Muscle layer of colon (tissue), 2 donors: ENCODE measurements at regions not wholly inside any gene's neighbourhood (a gene's known extent, or its start where the extent isn't known, plus 50 kb on each side); places are given as distances from the start of the nearest gene placed in this dataset.

Experiments used
- H3K27ac ChIP-seq: one replicate; pipeline ENCODE4 v1.7.0; 2013; ENCODE audit warnings: low read depth, mild to moderate bottlenecking, low read length, moderate library complexity
- H3K27me3 ChIP-seq, 2 donors: one replicate each; pipeline ENCODE4 v1.7.0; 2013; ENCODE audit warnings: low read length in 2 of 2, mild to moderate bottlenecking in 2 of 2; ENCODE audit not compliant: insufficient read depth in 2 of 2, control insufficient read depth in 1 of 2
- H3K36me3 ChIP-seq: one replicate; pipeline ENCODE4 v1.7.0; 2013; ENCODE audit warnings: mild to moderate bottlenecking, low read length; ENCODE audit not compliant: insufficient read depth
- H3K4me1 ChIP-seq: one replicate; pipeline ENCODE4 v1.7.0; 2013; ENCODE audit warnings: mild to moderate bottlenecking, low read length; ENCODE audit not compliant: insufficient read depth
- H3K4me3 ChIP-seq, 2 donors: one replicate each; pipeline ENCODE4 v1.7.0; 2013; ENCODE audit warnings: low read length in 2 of 2, low read depth in 1 of 2, mild to moderate bottlenecking in 1 of 2, moderate library complexity in 1 of 2
- H3K9ac ChIP-seq: one replicate; pipeline ENCODE4 v1.7.0; 2013; ENCODE audit warnings: low read length
- H3K9me3 ChIP-seq: one replicate; pipeline ENCODE4 v1.7.0; 2013; ENCODE audit warnings: mild to moderate bottlenecking, low read length
- donor health status: abdominal sarcoma.
- donor health status: Adenocarcinoma of cecum.

DNA sequence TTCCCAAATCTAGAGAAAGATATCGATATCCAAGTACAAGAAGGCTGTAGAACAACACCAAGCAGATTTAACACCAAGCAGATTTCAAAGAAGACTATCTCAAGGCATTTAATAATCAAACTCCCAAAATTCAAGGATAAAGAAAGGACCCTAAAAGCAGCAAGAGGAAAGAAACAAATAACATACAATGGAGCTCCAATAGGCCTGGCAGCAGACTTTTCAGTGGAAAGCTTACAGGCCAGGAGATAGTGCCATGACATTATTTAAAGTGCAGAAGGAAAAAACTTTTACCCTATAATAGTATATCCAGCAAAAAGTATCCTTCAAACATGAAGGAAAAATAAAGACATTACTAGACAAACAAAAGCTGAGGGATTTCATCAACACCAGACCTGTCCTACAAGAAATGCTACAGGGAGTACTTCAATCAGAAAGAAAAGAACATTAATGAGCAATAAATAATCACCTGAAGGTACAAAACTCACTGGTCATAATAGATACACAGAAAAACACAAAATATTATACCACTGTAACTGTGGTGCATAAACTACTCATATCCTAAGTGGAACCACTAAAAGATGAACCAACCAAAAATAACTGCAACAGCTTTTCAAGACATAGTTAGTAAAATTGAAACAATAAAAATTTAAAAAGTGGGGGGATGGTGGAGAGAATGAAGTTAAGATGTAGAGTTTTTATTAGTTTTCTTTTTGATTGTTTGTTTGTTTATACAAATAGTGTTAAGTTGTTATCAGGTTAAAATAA lies 267.2 kb downstream of the AUH start:
- no peak overlapping the region for H3K4me3 ChIP-seq
- peaks cover 2% of the 10 kb centered on the region for H3K4me1 ChIP-seq
- no peaks in the 10 kb centered on the region for H3K27me3 ChIP-seq
- H3K9me3 ChIP-seq = no peaks in the 10 kb centered on the region
- H3K27ac ChIP-seq = no peak overlapping the region
- H3K9ac ChIP-seq = no peak overlapping the region
- no peaks in the 10 kb centered on the region for H3K36me3 ChIP-seq

DNA sequence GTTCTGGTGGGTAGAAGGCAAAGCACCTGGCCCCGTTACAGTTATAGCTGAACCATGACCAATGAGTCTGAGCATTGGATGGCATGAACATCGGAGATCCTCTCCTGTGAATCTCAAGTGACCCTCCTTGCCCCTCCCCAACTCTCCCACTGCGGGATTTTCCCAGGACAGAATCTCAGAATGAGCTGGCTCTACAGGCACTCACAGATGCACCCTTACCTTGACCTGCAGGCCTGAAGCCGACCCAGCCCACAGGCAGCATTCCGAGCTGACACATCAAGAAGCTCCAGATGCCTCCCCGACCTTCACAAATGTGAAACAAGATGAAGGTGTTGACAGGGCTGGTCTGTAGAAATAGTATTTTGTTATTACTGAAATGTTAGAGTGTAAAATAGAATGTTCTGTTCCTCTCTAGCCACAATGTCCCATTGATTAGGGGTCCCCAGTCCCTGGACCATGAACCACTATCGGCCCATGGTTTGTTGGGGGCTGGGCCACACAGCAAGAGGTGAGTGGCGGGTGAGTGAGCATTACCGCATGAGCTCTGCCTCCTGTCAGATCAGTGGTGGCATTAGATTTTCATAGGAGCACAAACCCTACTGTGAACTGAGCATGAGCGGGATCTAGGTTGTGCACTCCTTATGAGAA lies 263.4 kb downstream of the AUH start:
- Histone ChIP-seq H3K9ac (no peak overlapping the region), H3K27me3 (no peaks in the 10 kb centered on the region), H3K27ac (no peak overlapping the region), H3K4me1 (peaks cover 14% of the 10 kb centered on the region), H3K4me3 (no peak overlapping the region), H3K36me3 (no peaks in the 10 kb centered on the region), H3K9me3 (no peaks in the 10 kb centered on the region)

DNA sequence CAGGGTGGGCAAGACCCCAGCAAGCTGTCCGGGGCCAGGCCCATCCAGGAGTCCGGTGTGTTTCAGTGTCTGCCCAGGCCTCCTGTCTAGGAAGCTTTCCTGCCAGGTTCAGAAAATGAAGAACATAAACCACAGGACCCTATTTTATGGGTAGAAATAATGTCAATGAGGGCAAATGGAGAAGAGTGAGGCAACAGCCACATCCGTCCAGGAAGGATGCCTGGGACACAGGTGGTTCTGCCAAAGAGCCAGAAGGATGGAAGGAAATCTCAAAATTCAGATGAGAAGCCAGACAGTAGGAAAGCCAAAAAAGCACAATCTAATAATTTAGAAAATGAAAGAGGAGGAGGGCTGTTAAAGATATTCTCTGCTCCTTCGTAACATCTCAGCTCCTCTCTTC lies 262.3 kb downstream of the AUH start:
- H3K27me3 ChIP-seq = no peaks in the 10 kb centered on the region
- H3K27ac ChIP-seq = no peak overlapping the region
- no peaks in the 10 kb centered on the region for H3K9me3 ChIP-seq
- no peak overlapping the region for H3K9ac ChIP-seq
- H3K4me3 ChIP-seq = no peak overlapping the region
- H3K4me1 ChIP-seq = peaks cover 14% of the 10 kb centered on the region
- H3K36me3 ChIP-seq = no peaks in the 10 kb centered on the region

DNA sequence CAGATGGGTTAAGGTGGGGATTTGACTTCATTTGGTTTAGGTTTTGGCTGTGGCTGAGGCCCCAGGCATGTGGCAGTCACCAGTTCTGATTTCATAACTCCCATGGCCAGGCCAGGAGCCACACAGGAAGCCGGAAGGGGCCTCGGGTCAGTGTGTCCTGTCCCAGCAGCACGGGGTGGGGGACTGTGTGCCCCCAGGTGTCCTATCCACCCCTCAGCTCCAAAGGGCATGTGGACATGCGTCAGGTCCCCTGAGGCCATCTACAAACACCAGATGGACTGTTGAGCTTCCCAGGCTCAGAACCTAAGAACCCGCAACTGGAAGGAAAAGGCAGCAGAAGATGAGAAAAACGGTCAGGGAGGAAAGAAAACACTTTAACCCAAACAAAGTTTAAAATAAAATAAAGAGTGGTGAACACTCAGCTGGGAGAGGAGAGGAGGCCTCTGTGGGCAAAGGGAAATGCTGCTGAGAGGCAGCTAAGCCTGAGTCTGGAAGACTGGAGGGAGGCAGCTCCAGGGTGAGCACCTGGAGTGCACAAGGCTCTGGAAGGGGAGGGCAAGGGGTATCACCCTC lies 260.8 kb downstream of the AUH start:
- H3K4me1 ChIP-seq = peaks cover 14% of the 10 kb centered on the region
- H3K9ac ChIP-seq = no peak overlapping the region
- no peaks in the 10 kb centered on the region for H3K36me3 ChIP-seq
- no peak overlapping the region for H3K27ac ChIP-seq
- no peaks in the 10 kb centered on the region for H3K27me3 ChIP-seq
- no peaks in the 10 kb centered on the region for H3K9me3 ChIP-seq
- no peak overlapping the region for H3K4me3 ChIP-seq

DNA sequence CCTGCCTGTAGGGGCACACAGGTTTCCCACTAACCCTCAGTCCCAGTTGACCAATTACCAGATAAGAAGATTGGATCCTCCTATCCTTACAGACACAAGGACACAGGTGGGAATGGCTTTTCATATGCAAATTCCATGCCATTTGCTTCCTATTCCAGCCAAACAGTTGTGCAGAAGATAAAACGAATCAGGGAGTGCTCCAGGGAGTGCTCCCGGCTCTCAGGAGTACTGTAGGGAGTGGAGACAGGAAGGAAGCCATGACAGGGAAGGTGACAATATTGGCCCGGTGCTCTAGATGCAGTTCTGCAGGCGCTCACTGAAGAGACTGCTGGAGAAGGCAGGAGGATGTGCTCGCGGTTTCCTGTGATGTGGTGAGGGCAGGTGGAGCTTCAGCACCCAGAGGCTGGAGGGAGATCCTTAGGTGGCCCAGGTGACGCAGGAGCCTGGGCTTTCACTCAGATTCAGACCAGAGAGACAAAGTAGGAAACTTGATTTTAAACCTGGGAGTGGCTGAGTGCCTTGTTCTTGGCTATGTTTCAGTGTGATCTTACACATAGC lies 260.0 kb downstream of the AUH start:
- Histone ChIP-seq H3K9ac (no peak overlapping the region), H3K4me3 (no peak overlapping the region), H3K9me3 (no peaks in the 10 kb centered on the region), H3K4me1 (peaks cover 14% of the 10 kb centered on the region), H3K27me3 (no peaks in the 10 kb centered on the region), H3K36me3 (no peaks in the 10 kb centered on the region), H3K27ac (no peak overlapping the region)

DNA sequence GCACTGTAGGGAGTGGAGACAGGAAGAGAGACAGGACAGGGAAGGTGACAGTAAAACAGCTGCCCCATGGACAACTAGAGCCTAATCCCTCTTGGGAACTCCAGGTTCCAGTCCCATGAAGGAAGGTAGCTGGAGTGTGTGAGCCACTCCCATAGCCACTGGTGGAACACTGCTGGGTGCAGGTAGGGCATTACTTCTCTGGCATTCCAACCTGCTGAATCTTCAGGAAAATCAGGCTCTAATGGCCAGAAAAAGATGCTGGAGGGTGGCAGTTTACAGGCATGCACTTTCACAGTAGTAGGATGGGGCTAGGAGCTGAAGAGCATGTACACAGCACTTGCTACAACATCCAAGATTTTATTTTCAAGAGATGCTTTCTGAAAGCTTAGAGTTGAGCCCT lies 259.4 kb downstream of the AUH start:
- Histone ChIP-seq H3K4me3 (no peak overlapping the region), H3K36me3 (no peaks in the 10 kb centered on the region), H3K9me3 (no peaks in the 10 kb centered on the region), H3K9ac (no peak overlapping the region), H3K4me1 (peaks cover 14% of the 10 kb centered on the region), H3K27ac (no peak overlapping the region), H3K27me3 (no peaks in the 10 kb centered on the region)

DNA sequence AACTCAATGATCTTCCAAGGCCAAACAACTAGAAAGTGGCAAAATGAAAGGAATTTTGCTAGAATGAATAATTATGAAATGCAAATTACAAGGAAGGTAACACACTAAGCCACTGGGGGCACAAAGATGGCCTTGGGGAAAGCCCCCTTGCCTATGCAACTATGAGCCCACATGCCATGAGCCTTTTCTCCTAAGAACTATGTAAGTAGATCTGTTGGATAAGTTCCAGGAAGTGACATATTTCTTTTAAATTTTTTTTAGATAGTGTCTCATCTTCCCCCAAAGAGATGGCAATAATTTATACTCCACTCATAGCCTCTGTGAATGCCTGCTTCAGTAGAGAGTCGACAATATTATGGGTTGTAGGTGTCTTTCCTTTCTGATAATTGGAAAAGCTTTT lies 257.8 kb downstream of the AUH start:
- H3K4me3 ChIP-seq = no peak overlapping the region
- H3K9ac ChIP-seq = no peak overlapping the region
- H3K9me3 ChIP-seq = no peaks in the 10 kb centered on the region
- no peak overlapping the region for H3K27ac ChIP-seq
- no peaks in the 10 kb centered on the region for H3K36me3 ChIP-seq
- peaks cover 14% of the 10 kb centered on the region for H3K4me1 ChIP-seq
- H3K27me3 ChIP-seq = no peaks in the 10 kb centered on the region

DNA sequence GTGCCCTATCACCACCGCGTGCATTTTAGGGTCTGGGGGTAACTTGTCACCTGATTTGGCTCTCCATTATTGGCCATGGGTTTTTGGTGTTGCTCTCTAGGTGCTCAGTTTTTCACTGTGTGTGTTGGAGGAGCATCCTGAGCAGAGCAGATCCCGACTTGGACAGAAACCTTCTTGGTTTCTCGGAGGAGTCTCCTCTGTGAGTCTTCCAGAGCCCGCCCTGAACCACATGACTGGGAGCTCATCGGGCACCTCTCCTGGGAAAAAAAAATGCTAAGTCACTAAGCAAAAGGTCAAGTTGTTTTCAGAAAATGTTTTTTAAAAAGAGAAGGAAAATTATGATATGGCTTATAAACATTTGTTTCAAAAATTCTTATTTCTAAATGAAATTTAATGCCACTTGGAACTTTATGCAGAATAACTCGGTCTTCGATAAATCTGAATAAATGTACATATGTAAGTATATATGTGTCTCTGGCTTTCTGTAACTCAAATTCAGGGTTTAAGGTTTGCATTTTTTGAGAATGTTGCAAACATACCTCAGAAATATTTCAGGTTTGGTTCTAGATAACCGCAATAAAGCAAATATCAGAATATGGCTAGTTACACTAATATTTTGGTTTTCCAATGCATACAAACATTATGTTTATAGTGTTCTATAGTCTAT lies 255.2 kb downstream of the AUH start:
- Histone ChIP-seq H3K36me3 (no peaks in the 10 kb centered on the region), H3K4me1 (no peaks in the 10 kb centered on the region), H3K9ac (no peak overlapping the region), H3K4me3 (no peak overlapping the region), H3K27me3 (no peaks in the 10 kb centered on the region), H3K27ac (no peak overlapping the region), H3K9me3 (no peaks in the 10 kb centered on the region)

DNA sequence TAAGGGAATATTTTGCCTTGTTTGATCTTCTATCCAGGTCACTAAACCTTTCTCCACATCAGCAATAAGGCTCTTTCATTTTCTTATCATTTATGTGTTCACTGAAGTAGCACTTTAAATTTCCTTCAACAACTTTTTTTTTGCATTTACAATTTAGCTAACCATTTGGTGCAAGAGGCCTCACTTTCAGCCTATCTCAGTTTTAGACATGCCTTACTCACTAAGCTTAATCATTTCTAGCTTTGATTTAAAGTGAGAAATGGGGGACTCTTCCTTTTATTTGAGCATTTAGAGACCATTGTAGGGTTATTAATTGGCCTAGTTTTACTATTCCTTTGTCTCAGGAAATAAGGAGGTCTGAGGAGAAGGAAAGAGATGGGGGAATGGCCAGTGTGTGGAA lies 250.5 kb downstream of the AUH start:
- Histone ChIP-seq H3K36me3 (no peaks in the 10 kb centered on the region), H3K9ac (no peak overlapping the region), H3K27ac (no peak overlapping the region), H3K27me3 (no peaks in the 10 kb centered on the region), H3K4me1 (no peaks in the 10 kb centered on the region), H3K4me3 (no peak overlapping the region), H3K9me3 (no peaks in the 10 kb centered on the region)

DNA sequence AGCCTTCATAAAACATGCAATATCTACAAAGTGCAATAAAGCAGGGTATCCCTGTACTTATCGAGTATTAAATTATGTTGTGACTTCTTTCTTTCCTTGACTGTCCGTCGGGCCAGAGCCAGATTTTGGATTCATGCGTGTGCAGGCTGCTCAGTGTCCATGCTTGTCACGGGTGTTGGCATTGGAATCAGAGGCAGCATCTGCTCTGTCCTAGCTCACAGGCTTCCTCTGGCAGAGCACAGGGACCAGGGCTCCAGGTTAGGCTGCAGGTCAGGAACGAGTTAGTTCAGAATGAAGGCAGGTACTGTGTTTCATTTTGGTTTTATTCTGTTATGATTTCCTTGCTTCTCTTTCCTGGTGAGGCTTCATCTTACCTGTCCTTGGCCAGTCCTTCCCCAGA lies 249.8 kb downstream of the AUH start:
- no peaks in the 10 kb centered on the region for H3K27me3 ChIP-seq
- H3K27ac ChIP-seq = no peak overlapping the region
- no peaks in the 10 kb centered on the region for H3K36me3 ChIP-seq
- no peak overlapping the region for H3K9ac ChIP-seq
- H3K9me3 ChIP-seq = no peaks in the 10 kb centered on the region
- H3K4me1 ChIP-seq = no peaks in the 10 kb centered on the region
- no peak overlapping the region for H3K4me3 ChIP-seq

DNA sequence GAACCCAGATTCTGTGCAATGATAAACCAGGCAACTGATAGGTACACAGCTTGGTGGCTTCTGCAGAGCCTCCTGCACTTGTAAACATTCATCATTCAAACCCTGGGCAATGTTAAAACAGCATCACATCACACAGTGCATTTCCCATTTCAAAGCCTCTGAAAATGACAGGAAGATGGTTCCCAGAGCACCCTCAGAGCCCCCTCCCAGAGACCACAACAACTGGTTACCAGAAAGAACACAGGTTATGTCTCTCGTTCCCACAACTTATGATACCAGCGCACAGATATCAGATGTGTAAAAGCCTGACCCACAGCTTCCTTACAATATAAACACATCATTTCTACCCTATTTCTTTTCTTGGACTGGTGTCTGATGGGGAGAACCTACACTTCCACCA lies 248.7 kb downstream of the AUH start:
- H3K9me3 ChIP-seq = no peaks in the 10 kb centered on the region
- H3K27me3 ChIP-seq = no peaks in the 10 kb centered on the region
- H3K36me3 ChIP-seq = no peaks in the 10 kb centered on the region
- H3K4me1 ChIP-seq = peaks cover 3% of the 10 kb centered on the region
- no peak overlapping the region for H3K27ac ChIP-seq
- no peak overlapping the region for H3K9ac ChIP-seq
- H3K4me3 ChIP-seq = no peak overlapping the region
